Large intestine (tissue), 3 donors: ENCODE measurements at regions not wholly inside any gene's neighbourhood (a gene's known extent, or its start where the extent isn't known, plus 50 kb on each side); places are given as distances from the start of the nearest gene placed in this dataset.
"Not testable (repeated sequence)": the region's sequence is repeated elsewhere in the genome, so short reads cannot be mapped to it uniquely, and the experiment has no call there.

ENCODE experiments used
- DNase-seq, 2 donors: peaks; one replicate each; pipeline versions ENCODE4 v3.0.0 to v3.0.0-alpha.2; 2013
- H3K27ac ChIP-seq: one replicate; pipeline ENCODE4 v1.5.1; 2013; ENCODE audit warnings: low read length
- H3K27me3 ChIP-seq: 2 replicates; pipeline ENCODE4 v1.6.1; 2013; ENCODE audit warnings: low read length; ENCODE audit not compliant: control insufficient read depth, insufficient read depth
- H3K36me3 ChIP-seq: 2 replicates; pipeline ENCODE4 v1.6.1; 2013; ENCODE audit warnings: low read length; ENCODE audit not compliant: control insufficient read depth, insufficient read depth
- H3K4me1 ChIP-seq: one replicate; pipeline ENCODE4 v1.6.1; 2013; ENCODE audit warnings: low read length; ENCODE audit not compliant: control insufficient read depth, insufficient read depth
- H3K4me3 ChIP-seq: one replicate; pipeline ENCODE4 v1.5.1; 2013; ENCODE audit warnings: low read length
- H3K9me3 ChIP-seq: one replicate; pipeline ENCODE4 v1.6.1; 2013; ENCODE audit warnings: mild to moderate bottlenecking, low read depth, low read length, moderate library complexity; ENCODE audit not compliant: control insufficient read depth
- WGBS: methylation state at CpG from one replicate; pipeline ENCODE4 v1.1.5; 2013; ENCODE audit warnings: low lambda C conversion rate; ENCODE audit not compliant: insufficient coverage; 5-methylcytosine and 5-hydroxymethylcytosine counted together

DNA sequence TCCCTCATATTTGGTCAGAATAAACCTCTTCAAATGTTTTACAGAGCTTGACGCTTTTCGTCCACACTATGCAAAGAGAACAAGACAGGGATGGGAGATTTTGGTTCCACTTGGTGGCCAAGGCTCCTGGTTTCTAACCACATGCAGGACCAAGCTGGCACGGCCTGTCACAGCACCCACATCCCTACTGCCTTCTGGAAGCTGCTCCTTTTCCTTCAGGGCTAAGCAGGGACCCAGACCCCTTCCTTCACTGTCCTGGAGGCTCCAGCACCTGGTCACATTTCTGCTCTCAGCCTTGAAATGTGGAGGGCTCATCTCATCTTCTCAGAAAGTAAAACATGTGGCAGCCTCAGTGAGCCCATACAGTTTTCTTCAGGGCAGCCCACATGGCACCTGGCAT, 50.4 kb upstream of the ARHGEF7 start:
- H3K4me1 ChIP-seq: peaks cover 3% of the 10 kb centered on the region
- no peak overlapping the region for H3K27ac ChIP-seq
- no peaks in the 10 kb centered on the region for H3K9me3 ChIP-seq
- DNase-seq: no peak
- WGBS: no CpG with 5 or more reads among the region's 3 CpGs
- no peak overlapping the region for H3K4me3 ChIP-seq
- peaks cover 5% of the 10 kb centered on the region for H3K27me3 ChIP-seq
- H3K36me3 ChIP-seq: no peaks in the 10 kb centered on the region

DNA sequence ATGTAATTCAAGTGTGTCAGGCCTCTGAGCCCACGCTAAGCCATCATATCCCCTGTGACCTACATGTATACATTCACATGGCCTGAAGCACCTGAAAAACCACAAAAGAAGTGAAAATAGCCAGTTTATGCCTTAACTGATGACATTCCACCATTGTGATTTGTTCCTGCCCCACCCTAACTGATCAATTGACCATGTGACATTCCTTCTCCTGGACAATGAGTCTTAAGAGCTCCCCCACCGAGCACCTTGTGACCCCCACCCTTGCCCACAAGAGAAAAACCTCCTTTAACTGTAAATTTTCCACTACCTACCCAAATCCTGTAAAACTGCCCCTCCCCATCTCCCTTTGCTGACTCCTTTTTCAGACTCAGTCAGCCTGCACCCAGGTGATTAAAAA, 52.1 kb upstream of the ARHGEF7 start:
- no peaks in the 10 kb centered on the region for H3K9me3 ChIP-seq
- H3K27me3 ChIP-seq: peaks cover 5% of the 10 kb centered on the region
- H3K27ac ChIP-seq: no peak overlapping the region
- WGBS: 20% methylated on average over 1 of the region's 2 CpGs
- DNase-seq: no peak
- peaks cover 1% of the 10 kb centered on the region for H3K4me1 ChIP-seq
- H3K4me3 ChIP-seq: no peak overlapping the region
- H3K36me3 ChIP-seq: no peaks in the 10 kb centered on the region

- no peak for DNase-seq
- no peaks in the 10 kb centered on the region for H3K4me1 ChIP-seq
- H3K36me3 ChIP-seq: no peaks in the 10 kb centered on the region
- H3K9me3 ChIP-seq: no peaks in the 10 kb centered on the region
- peaks cover 5% of the 10 kb centered on the region for H3K27me3 ChIP-seq
- no peak overlapping the region for H3K4me3 ChIP-seq
- H3K27ac ChIP-seq: no peak overlapping the region
- WGBS: no CpG with 5 or more reads among the region's 7 CpGs
These were observed 52.8 kb upstream of the ARHGEF7 start for GRCh38 chr13:111062305-111062704.

DNA sequence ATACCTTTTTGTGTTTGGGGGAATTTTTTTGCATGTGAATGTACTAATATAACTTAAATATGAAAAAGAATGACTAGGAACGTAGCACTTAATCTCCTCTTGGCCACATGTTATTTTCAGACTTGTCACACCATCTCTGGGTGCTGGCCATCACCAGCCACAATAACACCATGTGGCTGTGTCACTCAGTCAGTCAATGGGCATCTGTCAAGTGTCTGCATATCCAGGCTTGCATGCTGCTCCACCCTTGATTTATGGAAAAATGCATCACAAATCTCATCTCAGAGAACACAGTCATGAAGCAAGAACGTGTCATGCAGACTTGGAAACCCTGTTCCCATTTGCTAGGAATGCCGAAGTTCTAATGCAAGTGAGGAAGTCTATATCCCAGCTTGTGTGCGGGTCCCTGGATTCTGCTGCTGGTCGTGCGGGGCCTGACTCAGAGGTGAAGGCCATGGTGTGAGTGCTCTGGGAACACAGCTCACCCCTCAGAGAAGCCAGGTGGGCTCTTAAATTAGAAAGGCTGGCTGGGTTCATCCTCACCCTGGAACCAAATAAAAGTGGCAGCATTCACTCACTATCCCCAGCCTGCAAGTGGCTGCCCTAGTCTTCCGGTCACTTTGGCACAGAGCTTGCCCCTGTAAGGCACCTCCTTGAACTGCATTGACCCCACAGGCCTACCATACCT, 53.6 kb upstream of the ARHGEF7 start:
- H3K27ac ChIP-seq: no peak overlapping the region
- no peak for DNase-seq
- no peaks in the 10 kb centered on the region for H3K4me1 ChIP-seq
- WGBS: 57% methylated on average over 1 of the region's 7 CpGs
- no peak overlapping the region for H3K4me3 ChIP-seq
- H3K9me3 ChIP-seq: no peaks in the 10 kb centered on the region
- H3K27me3 ChIP-seq: peaks cover 3% of the 10 kb centered on the region
- H3K36me3 ChIP-seq: no peaks in the 10 kb centered on the region

- Histone ChIP-seq H3K9me3 (no peaks in the 10 kb centered on the region), H3K27ac (no peak overlapping the region), H3K36me3 (no peaks in the 10 kb centered on the region), H3K4me1 (no peaks in the 10 kb centered on the region), H3K4me3 (no peak overlapping the region), H3K27me3 (no peaks in the 10 kb centered on the region)
- DNase-seq: no peak
- 100% methylated on average over 1 of the region's 4 CpGs for WGBS
These were observed 54.7 kb upstream of the ARHGEF7 start for GRCh38 chr13:111060237-111060919.

GRCh38 chr13:111058796-111059506, 56.2 kb upstream of the ARHGEF7 start:
- Histone ChIP-seq H3K4me1 (no peaks in the 10 kb centered on the region), H3K27ac (no peak overlapping the region), H3K36me3 (no peaks in the 10 kb centered on the region), H3K4me3 (no peak overlapping the region), H3K9me3 (no peaks in the 10 kb centered on the region), H3K27me3 (no peaks in the 10 kb centered on the region)
- no CpG with 5 or more reads among the region's 5 CpGs for WGBS
- no peak for DNase-seq

- not testable (repeated sequence) for H3K4me3 ChIP-seq, H3K27ac ChIP-seq, H3K36me3 ChIP-seq
These were observed 56.8 kb upstream of the ARHGEF7 start for GRCh38 chr13:111058339-111058738.

GRCh38 chr13:111051726-111052232, 63.3 kb upstream of the ARHGEF7 start:
- H3K27ac ChIP-seq, H3K9me3 ChIP-seq, H3K4me3 ChIP-seq, H3K4me1 ChIP-seq, DNase-seq, H3K27me3 ChIP-seq, H3K36me3 ChIP-seq: not testable (repeated sequence)
- WGBS: no CpG with 5 or more reads among the region's 21 CpGs

More at GRCh38 chr13:111058339-111058738, 56.8 kb upstream of the ARHGEF7 start:
- not testable (repeated sequence) for H3K9me3 ChIP-seq, H3K27me3 ChIP-seq, H3K4me1 ChIP-seq, DNase-seq

DNA sequence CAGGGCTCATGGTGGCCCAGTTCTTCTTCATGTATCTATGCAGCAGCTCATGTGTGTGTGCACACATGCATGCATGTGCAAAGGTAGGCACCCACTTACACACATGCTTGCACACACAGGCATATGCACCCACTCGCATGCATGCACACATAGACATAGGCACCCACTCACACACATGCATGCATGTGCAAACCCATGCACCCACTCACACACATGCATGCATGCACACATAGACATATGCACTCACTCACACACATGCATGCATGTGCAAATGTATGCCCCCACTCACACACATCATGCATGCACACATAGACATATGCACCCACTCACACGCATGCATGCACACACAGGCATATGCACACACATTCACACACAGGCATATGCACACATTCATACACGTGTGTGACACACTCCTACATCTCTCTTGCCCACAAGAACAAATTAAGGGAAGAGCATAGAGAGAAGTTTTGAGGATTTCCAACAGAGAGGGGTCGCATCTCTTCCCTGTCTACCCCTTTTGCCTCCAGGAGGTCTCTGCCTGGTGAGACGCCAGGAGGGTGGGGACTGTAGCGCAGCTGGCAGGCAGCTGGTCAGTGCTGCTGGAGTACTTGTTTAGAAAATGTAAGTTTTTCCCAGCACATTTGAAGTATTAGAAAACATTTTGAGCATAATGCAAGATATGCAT, 63.9 kb upstream of the ARHGEF7 start:
- no peaks in the 10 kb centered on the region for H3K4me1 ChIP-seq
- no peaks in the 10 kb centered on the region for H3K27me3 ChIP-seq
- H3K27ac ChIP-seq: no peak overlapping the region
- no peak overlapping the region for H3K4me3 ChIP-seq
- no peak for DNase-seq
- H3K9me3 ChIP-seq: no peaks in the 10 kb centered on the region
- H3K36me3 ChIP-seq: no peaks in the 10 kb centered on the region
- WGBS: no CpG with 5 or more reads among the region's 6 CpGs

DNA sequence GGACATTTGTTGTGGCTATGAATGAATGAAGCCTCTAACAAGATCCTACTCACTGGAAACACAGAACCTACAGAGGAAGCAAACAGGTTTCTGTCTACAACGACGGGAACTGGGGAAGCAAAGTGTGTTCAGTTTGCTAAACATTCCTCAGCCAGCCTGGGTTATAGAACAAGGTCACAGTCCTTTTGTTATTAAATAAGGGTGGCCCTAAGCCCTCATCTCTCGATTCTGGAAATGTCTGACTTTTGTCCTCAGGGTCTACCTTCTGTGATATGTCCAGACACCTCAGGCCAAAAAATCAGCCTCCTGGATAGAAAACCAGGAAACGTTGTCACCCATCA, 64.6 kb upstream of the ARHGEF7 start:
- no peak for DNase-seq
- Histone ChIP-seq H3K4me1 (no peaks in the 10 kb centered on the region), H3K4me3 (no peak overlapping the region), H3K27ac (no peak overlapping the region), H3K27me3 (no peaks in the 10 kb centered on the region), H3K9me3 (no peaks in the 10 kb centered on the region), H3K36me3 (no peaks in the 10 kb centered on the region)
- WGBS: no CpG with 5 or more reads among the region's 4 CpGs
